ENCODE measurements at regions not wholly inside any gene's neighbourhood (a gene's known extent, or its start where the extent isn't known, plus 50 kb on each side); places are given as distances from the start of the nearest gene placed in this dataset.

GRCh38 chr13:79680485-79680884 is 199.5 kb downstream of the NDFIP2 start:
- no peak for DNase-seq

GRCh38 chr13:79679334-79679733 is 198.4 kb downstream of the NDFIP2 start:
- DNase-seq: no peak

- DNase-seq: no peak
These were observed 197.1 kb downstream of the NDFIP2 start for GRCh38 chr13:79678100-79678499.

- no peak for DNase-seq
These were observed 195.1 kb downstream of the NDFIP2 start for GRCh38 chr13:79675931-79676660.

- no peak for DNase-seq
These were observed 194.0 kb downstream of the NDFIP2 start for GRCh38 chr13:79674765-79675515.

GRCh38 chr13:79673993-79674377 is 193.0 kb downstream of the NDFIP2 start:
- no peak for DNase-seq

- no peak for DNase-seq
These were observed 192.5 kb downstream of the NDFIP2 start for GRCh38 chr13:79673310-79673992.

- no peak for DNase-seq
These were observed 190.5 kb downstream of the NDFIP2 start for GRCh38 chr13:79671420-79671819.

GRCh38 chr13:79668201-79668752 is 187.3 kb downstream of the NDFIP2 start:
- DNase-seq: no peak

GRCh38 chr13:79667771-79668170 is 186.8 kb downstream of the NDFIP2 start:
- no peak for DNase-seq

- no peak for DNase-seq
These were observed 183.2 kb downstream of the NDFIP2 start for GRCh38 chr13:79663977-79664636.

- DNase-seq: no peak
These were observed 182.5 kb downstream of the NDFIP2 start for GRCh38 chr13:79663435-79663834.

- DNase-seq: no peak
These were observed 181.9 kb downstream of the NDFIP2 start for GRCh38 chr13:79662882-79663281.

- DNase-seq: no peak
These were observed 179.4 kb downstream of the NDFIP2 start for GRCh38 chr13:79660361-79660760.

- no peak for DNase-seq
These were observed 178.2 kb downstream of the NDFIP2 start for GRCh38 chr13:79659121-79659521.

GRCh38 chr13:79658333-79658975 is 177.5 kb downstream of the NDFIP2 start:
- no peak for DNase-seq

- no peak for DNase-seq
These were observed 174.6 kb downstream of the NDFIP2 start for GRCh38 chr13:79655509-79655908.

- DNase-seq: no peak
These were observed 173.6 kb downstream of the NDFIP2 start for GRCh38 chr13:79654520-79654919.

- no peak for DNase-seq
These were observed 169.7 kb downstream of the NDFIP2 start for GRCh38 chr13:79650688-79651087.

- DNase-seq: peak; percentile 60
These were observed 167.2 kb downstream of the NDFIP2 start for GRCh38 chr13:79648191-79648590.

- DNase-seq: peak; percentile 89
These were observed 166.6 kb downstream of the NDFIP2 start for GRCh38 chr13:79647533-79647932.

GRCh38 chr13:79646880-79647279 is 165.9 kb downstream of the NDFIP2 start:
- DNase-seq: no peak
